Subcutaneous abdominal adipose tissue (tissue), 5 donors: ENCODE measurements at regions not wholly inside any gene's neighbourhood (a gene's known extent, or its start where the extent isn't known, plus 50 kb on each side); places are given as distances from the start of the nearest gene placed in this dataset.
"Not testable (repeated sequence)": the region's sequence is repeated elsewhere in the genome, so short reads cannot be mapped to it uniquely, and the experiment has no call there.

Experiments used
- H3K27ac ChIP-seq: one replicate; pipeline ENCODE4 v1.7.0; 2013; ENCODE audit warnings: low read depth, mild to moderate bottlenecking, inconsistent platforms, low read length, moderate library complexity
- H3K27me3 ChIP-seq, 5 donors: one replicate each; pipeline ENCODE4 v1.7.0; 2013; ENCODE audit warnings: low read length in 5 of 5, inconsistent platforms in 1 of 5; ENCODE audit not compliant: control insufficient read depth in 5 of 5, insufficient read depth in 4 of 5
- H3K36me3 ChIP-seq, 5 donors: one replicate each; pipeline ENCODE4 v1.7.0; 2013; ENCODE audit warnings: low read length in 5 of 5; ENCODE audit not compliant: control insufficient read depth in 5 of 5, insufficient read depth in 5 of 5
- H3K4me1 ChIP-seq, 5 donors: one replicate each; pipeline ENCODE4 v1.7.0; 2013; ENCODE audit warnings: low read length in 5 of 5, mild to moderate bottlenecking in 3 of 5, moderate library complexity in 1 of 5; ENCODE audit not compliant: control insufficient read depth in 5 of 5, insufficient read depth in 5 of 5
- H3K4me3 ChIP-seq, 5 donors: one replicate each; pipeline ENCODE4 v1.7.0; 2013; ENCODE audit warnings: low read length in 5 of 5, low read depth in 1 of 5
- H3K9ac ChIP-seq, 5 donors: one replicate each; pipeline ENCODE4 v1.7.0; 2013; ENCODE audit warnings: low read length in 5 of 5, mild to moderate bottlenecking in 4 of 5, moderate library complexity in 3 of 5
- H3K9me3 ChIP-seq, 5 donors: one replicate each; pipeline ENCODE4 v1.7.0; 2013; ENCODE audit warnings: low read length in 5 of 5; ENCODE audit not compliant: control insufficient read depth in 5 of 5
- donor health status: healthy.
- donor health status: healthy.
- donor health status: healthy.
- donor health status: healthy.
- donor health status: healthy.

- H3K27ac ChIP-seq, result no peak overlapping the region
- no peaks in the 10 kb centered on the region for H3K9me3 ChIP-seq
- H3K4me3 ChIP-seq, result no peak overlapping the region
- H3K4me1 ChIP-seq, result peaks cover 0 to under 1% (median 0%) of the 10 kb centered on the region in 5 donors
- no peak overlapping the region for H3K9ac ChIP-seq
- H3K27me3 ChIP-seq, result no peaks in the 10 kb centered on the region
- no peaks in the 10 kb centered on the region for H3K36me3 ChIP-seq
Measured at GRCh38 chr18:34942276-34942675, 98.9 kb upstream of the MAPRE2 start.

- no peaks in the 10 kb centered on the region for H3K9me3 ChIP-seq
- H3K36me3 ChIP-seq, result no peaks in the 10 kb centered on the region
- H3K27ac ChIP-seq, result no peak overlapping the region
- H3K4me3 ChIP-seq, result no peak overlapping the region
- H3K27me3 ChIP-seq, result no peaks in the 10 kb centered on the region
- H3K9ac ChIP-seq, result no peak overlapping the region
- peaks cover 0 to 8% (median 3%) of the 10 kb centered on the region in 5 donors for H3K4me1 ChIP-seq
Measured at GRCh38 chr18:34942975-34943374, 98.2 kb upstream of the MAPRE2 start.

- Histone ChIP-seq H3K4me1 (peaks cover 0 to 10% (median 3%) of the 10 kb centered on the region in 5 donors), H3K9ac (no peak overlapping the region), H3K27me3 (no peaks in the 10 kb centered on the region), H3K4me3 (no peak overlapping the region), H3K9me3 (no peaks in the 10 kb centered on the region), H3K27ac (no peak overlapping the region), H3K36me3 (no peaks in the 10 kb centered on the region)
Measured at GRCh38 chr18:34943587-34943986, 97.6 kb upstream of the MAPRE2 start.

GRCh38 chr18:34947711-34948125 is 93.5 kb upstream of the MAPRE2 start:
- H3K9ac ChIP-seq, result no peak overlapping the region
- H3K9me3 ChIP-seq, result no peaks in the 10 kb centered on the region
- H3K4me1 ChIP-seq, result peaks cover 0 to 14% (median 3%) of the 10 kb centered on the region in 5 donors
- no peak overlapping the region for H3K4me3 ChIP-seq
- no peaks in the 10 kb centered on the region for H3K27me3 ChIP-seq
- no peaks in the 10 kb centered on the region for H3K36me3 ChIP-seq
- peak overlapping the region; percentile 48 for H3K27ac ChIP-seq

- H3K9ac ChIP-seq, result no peak overlapping the region
- no peak overlapping the region for H3K4me3 ChIP-seq
- H3K4me1 ChIP-seq, result peaks cover 0 to 14% (median 3%) of the 10 kb centered on the region in 5 donors
- peaks cover 0 to 4% (median 2%) of the 10 kb centered on the region in 5 donors for H3K9me3 ChIP-seq
- no peaks in the 10 kb centered on the region for H3K36me3 ChIP-seq
- no peaks in the 10 kb centered on the region for H3K27me3 ChIP-seq
- H3K27ac ChIP-seq, result no peak overlapping the region
Measured at GRCh38 chr18:34951625-34952379, 89.4 kb upstream of the MAPRE2 start.

- H3K4me3 ChIP-seq, result no peak overlapping the region
- H3K9me3 ChIP-seq, result peaks cover 0 to 4% (median 2%) of the 10 kb centered on the region in 5 donors
- no peaks in the 10 kb centered on the region for H3K36me3 ChIP-seq
- no peaks in the 10 kb centered on the region for H3K27me3 ChIP-seq
- H3K4me1 ChIP-seq, result peaks cover 0 to 17% (median 0%) of the 10 kb centered on the region in 5 donors
- H3K27ac ChIP-seq, result no peak overlapping the region
- no peak overlapping the region for H3K9ac ChIP-seq
Measured at GRCh38 chr18:34953212-34953611, 88.0 kb upstream of the MAPRE2 start.

GRCh38 chr18:34955494-34955893 is 85.7 kb upstream of the MAPRE2 start:
- not testable (repeated sequence) for H3K27ac ChIP-seq, H3K36me3 ChIP-seq, H3K9me3 ChIP-seq

GRCh38 chr18:34956663-34957062 is 84.5 kb upstream of the MAPRE2 start:
- Histone ChIP-seq H3K27me3 (no peaks in the 10 kb centered on the region), H3K9ac (no peak overlapping the region), H3K27ac (no peak overlapping the region)

More at GRCh38 chr18:34955494-34955893, 85.7 kb upstream of the MAPRE2 start:
- H3K27me3 ChIP-seq, H3K9ac ChIP-seq, H3K4me3 ChIP-seq: not testable (repeated sequence)
- H3K4me1 ChIP-seq, result peaks cover 0 to 13% (median 0%) of the 10 kb centered on the region in 5 donors

GRCh38 chr18:34957119-34957863 is 83.9 kb upstream of the MAPRE2 start:
- Histone ChIP-seq H3K4me1 (peaks cover 0 to 13% (median 0%) of the 10 kb centered on the region in 5 donors), H3K36me3 (no peaks in the 10 kb centered on the region), H3K9me3 (peaks cover 0 to 4% (median 2%) of the 10 kb centered on the region in 5 donors), H3K27me3 (no peaks in the 10 kb centered on the region), H3K27ac (no peak overlapping the region), H3K9ac (no peak overlapping the region), H3K4me3 (no peak overlapping the region)

More at GRCh38 chr18:34956663-34957062, 84.5 kb upstream of the MAPRE2 start:
- no peaks in the 10 kb centered on the region for H3K36me3 ChIP-seq
- H3K9me3 ChIP-seq, result peaks cover 0 to 4% (median 2%) of the 10 kb centered on the region in 5 donors
- H3K4me3 ChIP-seq, result no peak overlapping the region
- H3K4me1 ChIP-seq, result peaks cover 0 to 13% (median 0%) of the 10 kb centered on the region in 5 donors

GRCh38 chr18:34957864-34958259 is 83.4 kb upstream of the MAPRE2 start:
- Histone ChIP-seq H3K36me3 (no peaks in the 10 kb centered on the region), H3K27me3 (no peaks in the 10 kb centered on the region), H3K9ac (no peak overlapping the region), H3K27ac (no peak overlapping the region), H3K9me3 (peaks cover 0 to 4% (median 2%) of the 10 kb centered on the region in 5 donors), H3K4me3 (no peak overlapping the region), H3K4me1 (peaks cover 0 to 13% (median 0%) of the 10 kb centered on the region in 5 donors)
